GM18505 (cell line): ENCODE measurements at regions not wholly inside any gene's neighbourhood (a gene's known extent, or its start where the extent isn't known, plus 50 kb on each side); places are given as distances from the start of the nearest gene placed in this dataset.

Experiments used
- ATAC-seq: cut with Tn5 transposase; IDR thresholded peaks from one replicate; pipeline ENCODE4 v1.9.1; 2021; ENCODE audit not compliant: unreplicated experiment
- POLR2A ChIP-seq: IDR thresholded peaks from 4 replicates; pipeline ENCODE4 v1.6.1; 2011; ENCODE audit warnings: borderline replicate concordance; ENCODE audit not compliant: insufficient read depth, insufficient read length; ENCODE audit errors: extremely low read depth

GRCh38 chr2:66865161-66865560 is 430.2 kb downstream of the MEIS1 start:
- no peak for ATAC-seq
- TF ChIP-seq POLR2A: no peak

- ATAC-seq: no peak
- TF ChIP-seq POLR2A: no peak
Measured at GRCh38 chr2:66866331-66867062, 431.6 kb downstream of the MEIS1 start.

- no peak for TF ChIP-seq POLR2A
- ATAC-seq: no peak
Measured at GRCh38 chr2:66867063-66867441, 432.1 kb downstream of the MEIS1 start.

GRCh38 chr2:66869076-66869475 is 434.2 kb downstream of the MEIS1 start:
- no peak for TF ChIP-seq POLR2A
- ATAC-seq: no peak

- no peak for ATAC-seq
- TF ChIP-seq POLR2A: no peak
Measured at GRCh38 chr2:66872081-66872985, 437.4 kb downstream of the MEIS1 start.

- ATAC-seq: no peak
- no peak for TF ChIP-seq POLR2A
Measured at GRCh38 chr2:66872986-66873754, 438.2 kb downstream of the MEIS1 start.

GRCh38 chr2:66874411-66874810 is 439.5 kb downstream of the MEIS1 start:
- TF ChIP-seq POLR2A: no peak
- ATAC-seq: no peak

GRCh38 chr2:66875941-66876462 is 441.1 kb downstream of the MEIS1 start:
- ATAC-seq: no peak
- TF ChIP-seq POLR2A: no peak

GRCh38 chr2:66885775-66886383 is 451.0 kb downstream of the MEIS1 start:
- no peak for ATAC-seq

GRCh38 chr2:66888246-66888645 is 453.3 kb downstream of the MEIS1 start:
- no peak for ATAC-seq
- TF ChIP-seq POLR2A: no peak

More at GRCh38 chr2:66885775-66886383, 451.0 kb downstream of the MEIS1 start:
- TF ChIP-seq POLR2A: no peak

GRCh38 chr2:66888791-66889631 is 454.1 kb downstream of the MEIS1 start:
- no peak for ATAC-seq

GRCh38 chr2:66889632-66889882 is 454.6 kb downstream of the MEIS1 start:
- no peak for ATAC-seq
- TF ChIP-seq POLR2A: no peak

More at GRCh38 chr2:66888791-66889631, 454.1 kb downstream of the MEIS1 start:
- no peak for TF ChIP-seq POLR2A
